GM12873 (cell line): ENCODE measurements at regions not wholly inside any gene's neighbourhood (a gene's known extent, or its start where the extent isn't known, plus 50 kb on each side); places are given as distances from the start of the nearest gene placed in this dataset.
A peak's percentile ranks its signal among the peaks of the same experiment; 100 is the strongest.

Source experiments
- CTCF ChIP-seq: IDR thresholded peaks from 2 replicates; pipeline ENCODE4 v1.5.1; 2012; ENCODE audit warnings: low read depth, mild to moderate bottlenecking, moderate library complexity, low read length, control low read depth; ENCODE audit not compliant: insufficient read depth; ENCODE audit errors: missing control alignments

- TF ChIP-seq CTCF, result no peak
Observed at GRCh38 chr18:73861771-73862170, 285.9 kb downstream of the FBXO15 start.

- TF ChIP-seq CTCF, result no peak
Observed at GRCh38 chr18:73859837-73860397, 287.7 kb downstream of the FBXO15 start.

- TF ChIP-seq CTCF, result no peak
Observed at GRCh38 chr18:73852789-73853549, 294.7 kb downstream of the FBXO15 start.

- TF ChIP-seq CTCF, result no peak
Observed at GRCh38 chr18:73850782-73851181, 296.9 kb downstream of the FBXO15 start.

- TF ChIP-seq CTCF, result no peak
Observed at GRCh38 chr18:73848656-73849055, 299.0 kb downstream of the FBXO15 start.

GRCh38 chr18:73843455-73843854, 304.2 kb downstream of the FBXO15 start:
- no peak for TF ChIP-seq CTCF

- peak; percentile 90 for TF ChIP-seq CTCF
Observed at GRCh38 chr18:73842795-73843394, 304.7 kb downstream of the FBXO15 start.
